RWPE1 (cell line): ENCODE measurements at regions not wholly inside any gene's neighbourhood (a gene's known extent, or its start where the extent isn't known, plus 50 kb on each side); places are given as distances from the start of the nearest gene placed in this dataset.
"Not testable (repeated sequence)": the region's sequence is repeated elsewhere in the genome, so short reads cannot be mapped to it uniquely, and the experiment has no call there.

Experiments used
- CTCF ChIA-PET: fragments of 350-600 bp; sonication (Branson Sonifier 250); formaldehyde crosslinking; extraction: SDS; loops from one replicate; lab custom pipeline; 2021; lab: Yijun Ruan, JAX
- POLR2A ChIA-PET: fragments of 400-600 bp; formaldehyde crosslinking; extraction: SDS; loops from one replicate; lab custom pipeline; 2020; ENCODE audit warnings: antibody characterized with exemption; ENCODE audit not compliant: low non-redundant PET; lab: Yijun Ruan, JAX
- DNase-seq: peaks from one replicate; pipeline ENCODE4 v3.0.0; 2012; ENCODE audit warnings: low spot score
- H3K27ac ChIP-seq: fragments of 450-650 bp; 2 replicates; pipeline ENCODE4 v1.5.1; 2017
- TF ChIP-seq, protein P1 (sequence below): fragments of 450-650 bp; conservative IDR thresholded peaks from 2 replicates; pipeline ENCODE4 v1.5.1; 2017; ENCODE audit warnings: low read depth, mild to moderate bottlenecking

DNA sequence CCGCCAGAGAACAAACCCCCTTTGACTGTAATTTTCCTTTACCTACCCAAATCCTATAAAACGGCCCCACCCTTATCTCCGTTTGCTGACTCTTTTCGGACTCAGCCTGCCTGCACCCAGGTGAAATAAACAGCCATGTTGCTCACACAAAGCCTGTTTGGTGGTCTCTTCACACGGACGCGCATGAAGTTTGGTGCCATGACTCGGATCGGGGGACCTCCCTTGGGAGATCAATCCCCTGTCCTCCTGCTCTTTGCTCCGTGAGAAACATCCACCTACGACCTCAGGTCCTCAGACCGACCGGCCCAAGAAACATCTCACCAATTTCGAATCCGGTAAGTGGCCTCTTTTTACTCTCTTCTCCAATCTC is 52.1 kb upstream of the FAM124A start:
- DNase-seq, H3K27ac ChIP-seq, CTCF ChIA-PET, POLR2A ChIA-PET: not testable (repeated sequence)

DNA sequence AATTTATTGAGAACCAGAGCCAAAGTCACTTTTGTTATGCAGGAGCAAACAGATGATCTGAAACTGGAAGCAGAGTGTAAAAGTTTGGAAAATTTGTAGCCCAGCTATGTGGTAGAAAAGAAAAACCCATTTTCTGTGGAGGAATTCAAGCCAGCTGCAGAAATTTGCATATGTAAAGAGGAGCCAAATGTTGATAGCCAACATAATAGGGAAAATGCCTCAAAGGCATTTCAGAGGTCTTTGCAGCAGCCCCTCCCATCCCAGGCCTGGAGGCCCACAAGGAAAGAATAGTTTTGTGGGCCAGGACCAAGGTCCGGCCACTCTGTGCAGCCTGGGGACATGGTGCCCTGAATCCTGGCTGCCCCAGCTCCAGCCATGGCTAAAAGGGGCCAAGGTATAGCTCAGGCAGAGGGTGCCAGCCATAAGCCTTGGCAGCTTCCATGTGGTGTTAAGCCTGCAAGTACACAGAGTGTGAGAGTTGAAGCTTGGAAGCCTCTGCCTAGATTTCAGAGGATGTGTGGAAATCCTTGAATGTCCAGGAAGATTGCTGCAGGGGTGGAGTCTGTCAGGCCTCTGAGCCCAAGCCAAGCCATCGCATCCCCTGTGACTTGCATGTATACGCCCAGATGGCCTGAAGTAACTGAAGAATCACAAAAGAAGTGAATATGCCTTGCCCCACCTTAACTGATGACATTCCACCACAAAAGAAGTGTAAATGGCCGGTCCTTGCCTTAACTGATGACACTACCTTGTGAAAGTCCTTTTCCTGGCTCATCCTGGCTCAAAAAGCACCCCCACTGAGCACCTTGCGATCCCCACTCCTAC is 52.7 kb upstream of the FAM124A start:
- DNase-seq, POLR2A ChIA-PET: not testable (repeated sequence)

DNA sequence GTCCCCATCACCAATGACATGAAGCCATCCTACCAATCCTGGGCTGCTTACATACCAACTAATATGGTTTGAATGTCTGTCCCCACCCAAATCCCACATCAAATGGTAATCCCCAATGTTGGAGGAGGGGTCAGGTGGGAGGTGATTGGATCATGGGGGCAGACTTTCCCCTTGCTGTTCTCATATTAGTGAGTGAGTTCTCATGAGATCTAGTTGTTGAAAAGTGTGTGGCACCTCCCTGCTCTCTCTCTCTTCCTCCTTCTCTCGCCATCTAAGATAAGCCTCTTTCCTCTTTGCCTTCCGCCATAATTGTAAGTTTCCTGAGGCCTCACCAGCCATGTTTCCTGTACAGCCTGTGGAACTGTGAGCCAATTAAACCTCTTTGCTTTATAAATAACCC is 53.6 kb upstream of the FAM124A start:
- ChIA-PET CTCF (no interaction called here), POLR2A (no interaction called here)
- no peak for DNase-seq
- H3K27ac ChIP-seq = no peak overlapping the region
- TF ChIP-seq, protein P1, sequence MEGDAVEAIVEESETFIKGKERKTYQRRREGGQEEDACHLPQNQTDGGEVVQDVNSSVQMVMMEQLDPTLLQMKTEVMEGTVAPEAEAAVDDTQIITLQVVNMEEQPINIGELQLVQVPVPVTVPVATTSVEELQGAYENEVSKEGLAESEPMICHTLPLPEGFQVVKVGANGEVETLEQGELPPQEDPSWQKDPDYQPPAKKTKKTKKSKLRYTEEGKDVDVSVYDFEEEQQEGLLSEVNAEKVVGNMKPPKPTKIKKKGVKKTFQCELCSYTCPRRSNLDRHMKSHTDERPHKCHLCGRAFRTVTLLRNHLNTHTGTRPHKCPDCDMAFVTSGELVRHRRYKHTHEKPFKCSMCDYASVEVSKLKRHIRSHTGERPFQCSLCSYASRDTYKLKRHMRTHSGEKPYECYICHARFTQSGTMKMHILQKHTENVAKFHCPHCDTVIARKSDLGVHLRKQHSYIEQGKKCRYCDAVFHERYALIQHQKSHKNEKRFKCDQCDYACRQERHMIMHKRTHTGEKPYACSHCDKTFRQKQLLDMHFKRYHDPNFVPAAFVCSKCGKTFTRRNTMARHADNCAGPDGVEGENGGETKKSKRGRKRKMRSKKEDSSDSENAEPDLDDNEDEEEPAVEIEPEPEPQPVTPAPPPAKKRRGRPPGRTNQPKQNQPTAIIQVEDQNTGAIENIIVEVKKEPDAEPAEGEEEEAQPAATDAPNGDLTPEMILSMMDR = no peak

More for the DNA sequence above, 52.7 kb upstream of the FAM124A start:
- H3K27ac ChIP-seq = not testable (repeated sequence)
- CTCF ChIA-PET = interaction anchor here (0.7 kb wide), 1 partner anchor 17 kb away, joined by 4 read pairs; no protein-coding TSS in a partner anchor

DNA sequence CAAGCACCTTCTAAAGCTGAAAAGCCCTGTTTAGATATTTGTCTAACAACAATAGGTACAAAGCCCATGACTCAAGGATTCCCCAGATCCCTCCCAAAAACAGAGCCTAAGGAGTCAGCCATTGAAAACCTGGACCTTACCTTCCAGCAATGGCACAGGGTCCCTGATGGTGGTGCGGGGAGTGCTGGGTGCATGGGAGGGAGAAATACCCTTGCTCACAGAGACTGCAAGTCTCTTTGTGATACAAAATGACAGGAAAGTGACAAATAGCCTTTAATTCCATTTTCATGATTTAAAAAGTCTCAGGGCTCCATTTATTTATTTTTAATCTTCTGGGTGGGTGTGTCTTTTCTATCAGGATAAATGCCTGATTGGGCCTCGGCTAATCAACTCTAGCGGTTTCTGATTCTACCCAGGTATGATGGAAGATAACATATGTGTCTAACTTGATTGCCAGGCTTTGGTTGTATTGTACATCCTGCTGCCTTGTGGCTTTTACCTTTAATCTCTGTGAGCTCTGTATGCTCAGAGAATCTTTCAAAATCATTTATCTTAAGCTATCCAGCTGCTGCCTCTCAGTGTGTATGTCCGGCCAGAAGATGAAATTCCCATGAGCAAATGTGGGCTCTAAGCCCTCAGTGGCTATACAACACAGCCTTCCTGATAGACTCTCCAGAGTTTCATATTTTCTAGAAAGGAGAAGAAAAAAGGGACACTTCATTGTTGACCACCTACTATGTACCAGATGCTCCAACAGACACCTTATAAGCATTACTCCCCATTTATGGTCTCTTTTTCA is 54.6 kb upstream of the FAM124A start:
- CTCF ChIA-PET = interaction anchor here (0.7 kb wide), 2 partner anchors 64 to 622 kb away, joined by 3 read pairs; no protein-coding TSS in a partner anchor
- POLR2A ChIA-PET = no interaction called here
- TF ChIP-seq, protein P1 = no peak
- H3K27ac ChIP-seq = no peak overlapping the region
- no peak for DNase-seq

DNA sequence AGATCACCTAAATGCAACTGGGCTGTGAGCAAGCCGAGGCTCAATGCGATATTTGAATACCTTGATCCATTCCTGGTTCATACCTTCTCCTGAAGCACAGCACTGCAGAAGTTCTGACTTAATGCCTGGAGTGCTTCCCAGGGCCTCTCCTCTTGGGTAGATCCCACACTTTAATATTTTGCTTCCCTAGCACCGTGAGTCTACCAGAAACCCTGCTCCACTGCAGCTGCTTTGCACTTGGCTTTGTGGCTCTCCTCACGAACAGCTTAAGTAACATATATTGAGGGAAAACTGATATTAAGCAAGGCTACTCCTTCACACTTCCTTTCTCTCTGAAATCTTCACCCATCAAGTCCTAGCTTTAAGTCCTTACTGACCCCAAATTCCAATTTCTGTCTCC is 51.6 kb upstream of the C13orf42 start:
- ChIA-PET POLR2A (no interaction called here), CTCF (no interaction called here)
- H3K27ac ChIP-seq = no peak overlapping the region
- DNase-seq = no peak
- TF ChIP-seq, protein P1 = no peak
